ENCODE measurements at regions not wholly inside any gene's neighbourhood (a gene's known extent, or its start where the extent isn't known, plus 50 kb on each side); places are given as distances from the start of the nearest gene placed in this dataset.

DNA sequence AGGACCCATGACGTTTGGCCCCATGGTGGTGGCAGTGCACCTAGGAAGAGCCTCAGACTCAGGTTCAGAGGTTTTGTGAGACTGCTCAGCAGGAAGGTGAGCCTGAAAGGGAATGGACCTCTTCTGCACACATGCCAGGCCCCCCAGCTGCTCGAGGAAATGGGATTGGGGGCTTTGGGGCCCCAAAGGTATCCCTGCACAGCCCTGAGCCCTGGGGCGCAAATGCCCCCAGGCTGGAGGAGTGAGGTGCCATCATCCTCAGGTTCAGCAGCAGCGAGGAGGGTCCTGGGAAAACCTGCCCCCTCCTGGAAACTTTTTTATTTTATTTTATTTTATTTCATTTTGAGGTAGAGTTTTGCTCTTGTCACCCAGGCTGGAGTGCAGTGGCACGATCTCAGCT is 171.8 kb upstream of the MVB12B start:
- DNase-seq = no peak

DNA sequence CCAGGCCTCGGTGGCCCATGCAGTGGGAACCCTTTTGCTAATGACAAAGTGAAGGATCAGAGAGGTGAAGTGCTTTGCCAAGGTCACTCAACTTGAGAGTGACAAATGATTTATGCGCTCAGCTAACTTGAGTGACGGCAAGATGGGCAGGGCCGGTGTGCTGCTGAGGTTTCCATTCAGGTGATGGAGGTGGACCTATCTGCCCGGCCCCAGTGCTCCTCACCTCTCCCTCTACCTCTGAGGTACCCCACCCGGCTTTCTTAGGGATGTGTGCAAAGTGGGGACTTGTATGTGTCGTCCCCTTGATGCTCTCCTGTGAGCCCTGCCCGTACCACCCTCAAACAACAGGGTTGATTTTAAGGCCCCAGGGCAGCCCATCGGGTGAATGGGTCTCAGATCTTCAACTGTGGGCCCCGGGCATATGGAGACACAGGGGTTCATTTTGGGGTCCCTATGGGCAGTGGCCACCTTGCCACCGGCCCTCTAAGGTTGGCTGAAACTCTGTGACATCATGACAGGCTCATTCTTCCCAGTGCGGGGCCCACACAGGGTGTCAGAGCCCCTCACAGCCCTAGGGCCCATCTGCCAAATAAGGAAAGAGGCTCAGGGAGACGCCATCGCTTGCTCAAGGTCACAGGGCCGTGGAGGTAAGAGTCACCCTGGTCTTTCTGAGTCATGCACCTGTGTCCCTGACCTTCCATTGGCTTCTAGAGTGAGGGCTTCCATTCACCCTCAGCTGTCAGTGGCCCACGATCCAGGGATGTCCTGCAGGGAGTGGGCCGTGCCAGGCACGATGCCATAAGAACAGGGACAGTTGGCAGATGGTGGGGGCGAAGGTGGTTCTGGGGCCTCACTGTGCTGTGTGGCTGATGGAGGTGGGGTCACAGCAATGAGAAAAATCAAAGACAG is 170.6 kb upstream of the MVB12B start:
- DNase-seq = no peak

DNA sequence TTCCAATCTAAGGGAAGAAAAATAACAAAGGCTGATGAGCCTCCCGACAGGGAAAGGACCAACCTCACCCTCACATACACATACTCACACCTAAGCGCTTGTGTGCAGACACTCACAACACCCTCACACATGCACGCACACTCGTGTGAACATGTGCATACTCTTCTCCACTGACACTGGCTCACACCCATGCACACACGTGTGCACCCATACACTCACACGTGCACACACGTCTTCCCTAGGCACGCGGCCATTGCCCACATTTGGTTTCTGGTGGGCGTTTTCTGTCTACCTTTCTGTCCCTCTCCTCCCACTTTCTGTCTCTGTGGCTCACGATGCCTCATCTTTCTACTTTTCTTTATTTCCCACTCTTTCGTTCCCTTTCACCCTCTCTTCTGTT is 169.7 kb upstream of the MVB12B start:
- no peak for DNase-seq

DNA sequence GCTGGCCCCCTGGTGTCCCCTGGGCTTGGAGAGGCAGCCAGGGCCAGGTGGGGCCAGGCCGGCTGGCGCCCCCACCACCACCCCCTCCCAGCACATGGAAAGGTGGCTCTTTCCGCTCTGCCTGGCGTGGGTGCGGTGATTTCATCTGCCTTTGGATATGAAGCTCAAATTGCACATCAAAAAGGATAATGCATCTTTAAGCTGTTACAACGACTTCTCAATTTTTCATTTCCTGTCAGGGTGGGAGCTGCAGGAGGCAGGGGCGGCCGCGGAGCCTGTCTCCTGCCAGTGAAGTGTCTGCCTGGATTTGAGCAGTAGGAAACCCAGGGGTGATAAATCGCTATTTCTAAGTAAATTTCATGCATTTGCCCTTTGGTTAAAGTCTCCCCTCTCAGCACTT is 169.2 kb upstream of the MVB12B start:
- no peak for DNase-seq

DNA sequence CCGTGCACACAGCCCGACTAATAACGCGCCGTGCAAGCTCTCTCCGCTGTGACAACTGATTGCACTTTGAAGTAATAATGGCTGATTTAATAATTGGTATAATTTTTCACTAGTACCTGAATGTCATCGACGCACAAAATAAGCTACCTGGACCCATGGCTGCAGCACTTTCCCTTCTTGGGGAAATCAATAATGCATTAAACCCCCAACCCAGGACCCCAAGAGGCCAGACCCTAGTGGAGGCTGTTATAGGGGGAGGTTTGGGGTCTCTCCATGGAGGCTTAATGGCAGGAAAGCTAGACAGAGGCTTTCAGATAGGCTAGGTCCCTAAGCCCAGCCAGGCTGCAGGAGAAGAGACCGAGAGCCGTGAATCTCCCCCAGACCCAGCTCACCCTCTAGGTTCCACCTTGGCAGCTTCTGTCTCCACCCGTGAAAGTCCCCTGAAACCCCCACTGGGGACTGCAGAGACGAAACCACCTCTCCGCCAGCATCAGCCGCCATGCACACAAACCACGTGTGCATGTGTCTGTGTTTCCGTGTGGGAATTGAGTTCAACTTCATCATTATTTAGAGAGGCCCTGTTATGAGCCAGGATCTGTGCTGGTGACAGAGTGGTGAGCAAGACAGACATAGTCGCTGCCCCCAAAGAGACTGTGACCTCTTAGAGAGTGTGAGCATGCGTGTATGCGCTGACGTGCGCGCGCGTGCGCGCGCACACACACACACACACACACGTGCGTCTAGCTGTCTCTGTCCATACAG is 168.6 kb upstream of the MVB12B start:
- DNase-seq = no peak

DNA sequence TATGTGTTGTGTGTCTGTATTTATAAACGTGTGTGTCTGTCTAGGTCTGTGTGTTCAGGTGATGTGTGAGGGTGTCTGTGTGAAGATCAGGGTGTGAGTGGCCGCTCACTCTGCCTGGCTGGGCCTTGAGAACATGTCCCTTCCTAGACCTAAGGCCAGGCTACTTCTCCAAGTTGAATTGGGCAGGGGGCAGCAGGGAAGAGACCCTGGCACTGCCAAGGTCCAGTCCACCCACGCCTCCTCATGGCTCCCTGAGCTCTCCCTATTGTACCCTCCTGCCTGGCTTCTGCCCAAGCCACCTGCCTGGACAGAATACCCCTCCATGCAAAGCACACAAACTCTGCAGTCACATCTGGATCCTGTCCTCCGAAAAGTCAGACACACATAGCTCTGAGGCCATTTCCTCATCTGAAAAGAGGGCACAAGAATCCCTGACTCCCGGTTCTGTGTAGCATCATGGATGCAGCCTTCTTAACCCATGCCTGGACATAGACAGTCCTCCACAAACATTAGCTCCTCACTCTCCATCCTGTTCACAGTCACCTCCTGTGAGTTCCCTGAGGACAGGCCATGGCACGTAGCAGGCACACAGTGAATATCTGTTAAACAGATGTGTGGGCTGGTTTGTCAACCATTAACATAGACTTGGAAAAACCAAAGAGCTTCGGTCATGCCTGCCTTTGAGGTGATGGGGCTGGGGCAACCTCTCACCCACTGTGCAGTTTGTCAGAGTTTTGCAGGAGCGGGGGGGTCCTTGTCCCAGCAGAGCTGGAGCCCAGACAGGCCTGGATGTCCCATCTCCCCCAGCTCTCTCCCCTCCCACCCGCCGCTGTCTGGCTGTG is 167.8 kb upstream of the MVB12B start:
- no peak for DNase-seq

DNA sequence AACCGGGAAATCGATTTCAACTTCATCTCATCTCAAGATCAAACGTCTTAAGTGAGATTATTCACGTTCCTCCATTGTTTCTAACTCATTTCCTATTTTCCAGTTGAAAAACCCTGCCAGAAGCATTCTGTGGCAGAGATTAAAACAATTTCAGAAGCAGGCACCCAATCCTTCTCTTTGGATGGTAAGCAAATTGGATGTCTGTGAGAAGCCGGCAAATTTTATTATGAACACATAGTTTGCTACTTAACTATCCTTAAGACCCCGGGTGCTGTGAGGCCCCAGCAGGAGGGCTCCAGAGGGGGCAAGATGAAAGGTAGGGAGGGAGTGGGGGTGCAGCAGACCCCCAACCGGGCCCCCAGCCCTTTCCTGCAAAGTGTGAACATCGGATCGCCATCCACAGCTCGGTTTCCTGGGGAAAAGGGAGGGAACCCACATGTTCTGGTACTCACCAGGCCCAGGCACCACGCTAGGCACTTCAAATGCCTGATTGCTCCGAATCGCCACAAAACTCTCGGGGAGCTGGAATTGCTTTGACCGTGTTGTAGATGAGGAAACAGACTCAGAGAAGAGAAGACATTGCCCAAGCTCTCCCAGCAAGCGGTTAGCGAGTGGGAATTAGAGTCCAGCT is 167.1 kb upstream of the MVB12B start:
- no peak for DNase-seq

DNA sequence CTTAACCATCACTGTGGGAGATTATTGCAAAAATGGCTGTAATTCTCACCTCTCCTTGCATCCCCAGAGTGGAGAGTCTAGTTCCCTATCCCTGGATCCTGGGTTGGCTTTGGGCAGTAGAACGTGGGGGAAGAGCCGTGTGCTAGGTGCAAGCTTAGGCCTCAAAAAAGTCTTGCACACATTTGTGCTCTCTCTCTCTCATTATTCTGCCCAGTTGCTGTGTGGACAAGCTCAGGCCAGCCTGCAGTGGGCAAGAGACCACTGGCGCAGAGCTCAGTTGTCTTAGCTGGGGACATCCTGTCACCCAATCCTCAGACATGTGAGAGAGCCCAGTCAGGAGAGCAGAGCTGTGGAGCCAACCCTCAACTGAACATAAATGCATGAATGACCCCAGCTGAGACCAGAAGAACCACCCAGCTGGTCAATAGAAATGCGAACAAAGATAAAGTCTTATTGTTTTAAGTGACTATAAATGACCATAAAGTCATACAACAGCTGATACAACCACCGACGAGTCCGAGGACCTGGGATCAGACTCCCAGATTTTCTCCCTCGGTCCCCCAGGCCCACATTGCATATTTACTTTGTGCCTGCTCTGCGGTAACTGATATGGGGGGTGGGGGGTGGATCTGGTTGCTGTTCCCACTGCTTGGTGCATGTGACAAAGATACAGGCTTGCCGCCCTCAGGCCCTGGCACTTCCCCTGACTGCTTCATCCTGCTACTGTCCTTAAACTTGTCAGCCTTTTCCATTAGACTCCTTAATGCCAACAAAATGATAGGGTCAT is 166.4 kb upstream of the MVB12B start:
- no peak for DNase-seq

DNA sequence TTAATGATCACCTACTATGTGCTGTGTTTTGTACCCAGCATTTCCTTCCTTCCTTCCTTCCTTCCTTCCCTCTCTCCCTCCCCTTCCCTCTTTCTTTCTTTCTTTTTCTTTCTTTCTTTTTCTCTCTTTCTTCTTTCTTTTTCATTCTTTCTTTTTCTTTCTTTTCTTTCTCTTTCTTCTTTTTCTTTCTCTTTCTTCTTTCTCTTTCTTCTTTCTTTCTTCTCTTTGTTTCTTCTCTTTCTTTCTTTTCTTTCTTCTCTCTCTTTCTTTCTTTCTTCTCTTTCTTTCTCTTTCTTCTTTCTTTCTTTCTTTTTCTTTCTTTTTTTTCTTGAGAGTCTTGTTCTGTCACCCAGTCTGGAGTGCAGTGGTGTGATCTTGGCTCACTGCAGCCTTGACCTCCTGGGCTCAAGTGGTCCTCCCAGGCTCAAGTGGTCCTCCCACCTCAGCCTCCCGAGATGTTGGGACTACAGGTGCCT is 165.7 kb upstream of the MVB12B start:
- no peak for DNase-seq

DNA sequence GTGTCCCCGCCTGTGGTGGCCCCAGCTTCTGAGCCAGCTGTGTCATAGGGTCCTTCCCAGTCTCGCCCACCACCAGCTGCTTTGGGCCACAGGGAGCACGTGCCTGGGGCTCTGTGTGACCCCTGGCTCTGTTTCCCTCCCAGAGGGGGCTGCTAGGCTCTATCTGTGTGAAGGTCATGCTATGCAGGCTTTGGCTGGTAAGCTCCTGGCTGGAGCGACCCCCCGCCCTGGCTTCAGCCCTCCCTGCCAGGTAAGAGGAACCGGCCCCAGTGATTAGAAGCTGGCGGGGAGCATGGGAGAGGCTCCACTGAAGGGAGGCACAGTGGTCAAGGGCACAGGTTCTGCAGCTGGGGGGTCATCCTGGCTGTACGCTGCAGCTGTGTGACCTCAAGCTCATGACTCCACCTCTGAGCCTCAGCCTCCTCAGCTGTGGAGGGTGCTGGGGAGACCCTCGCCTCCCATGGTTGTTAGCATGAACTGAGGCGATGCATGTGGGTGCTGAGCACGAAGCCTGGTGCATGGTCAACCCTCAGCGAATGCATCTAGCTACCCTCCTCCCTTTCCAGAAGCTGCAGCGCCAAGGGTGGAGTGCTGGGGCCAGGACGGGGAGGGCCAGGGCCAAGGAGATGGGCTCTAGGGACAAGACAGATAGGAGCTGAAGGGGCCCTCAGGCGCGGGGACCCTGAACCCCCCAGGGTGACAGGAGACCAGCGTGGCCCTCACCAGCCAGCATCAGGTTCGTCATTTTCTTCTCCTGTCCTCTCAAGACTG is 163.8 kb upstream of the MVB12B start:
- DNase-seq = no peak

DNA sequence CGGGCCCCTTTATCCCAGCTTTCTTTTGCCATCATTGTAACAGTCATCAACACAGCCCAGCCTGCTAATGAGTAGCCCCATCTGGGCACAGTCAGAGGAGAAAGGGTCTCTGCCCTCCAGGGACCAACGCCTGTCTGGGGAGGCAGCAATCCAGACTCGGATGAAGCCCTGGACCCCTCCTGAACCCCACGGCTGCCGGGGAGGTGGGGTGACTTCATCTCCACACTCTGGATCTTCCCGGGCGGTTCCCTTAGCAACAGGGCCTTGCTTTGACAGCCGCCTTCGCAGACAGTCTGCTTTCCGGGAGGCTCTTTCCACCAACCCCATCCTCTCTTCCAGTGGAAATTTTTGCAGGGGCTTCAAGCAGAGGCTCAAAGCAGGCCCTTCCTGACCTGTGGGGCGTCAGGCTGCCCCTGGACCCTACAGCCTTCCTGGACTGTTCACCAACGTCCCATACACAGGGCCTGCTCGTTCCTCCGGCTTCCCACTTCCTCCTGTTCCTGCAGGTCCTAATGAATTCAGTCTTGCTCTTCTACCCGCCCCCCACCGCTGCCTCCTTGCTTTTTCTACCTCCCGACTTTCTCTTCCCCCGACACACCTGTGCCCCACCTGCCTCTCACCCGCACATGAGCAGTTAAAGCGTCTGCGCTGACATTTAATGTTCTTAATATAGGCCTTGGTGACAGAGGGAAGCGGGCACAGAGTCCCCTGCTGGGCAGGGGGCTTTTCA is 161.7 kb upstream of the MVB12B start:
- no peak for DNase-seq

DNA sequence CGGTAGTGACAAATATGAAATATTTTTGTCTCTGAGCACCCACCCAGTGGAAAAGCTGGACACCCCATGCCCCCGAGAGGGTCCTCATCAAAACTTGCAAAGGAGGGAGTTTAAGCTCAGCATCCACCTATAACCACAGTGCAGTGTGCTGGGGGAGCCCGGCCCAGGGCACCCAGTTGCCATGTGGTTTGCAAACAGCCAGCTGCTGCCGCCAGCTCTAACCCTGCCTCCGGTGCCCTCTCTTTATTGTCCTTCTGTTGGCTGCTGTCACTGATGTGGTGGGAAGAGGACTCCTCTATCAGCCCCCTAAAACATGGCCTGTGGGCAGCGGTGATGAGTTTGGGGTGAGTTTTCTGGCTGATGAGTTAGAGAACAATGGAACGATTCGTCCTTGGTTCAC is 160.9 kb upstream of the MVB12B start:
- no peak for DNase-seq

DNA sequence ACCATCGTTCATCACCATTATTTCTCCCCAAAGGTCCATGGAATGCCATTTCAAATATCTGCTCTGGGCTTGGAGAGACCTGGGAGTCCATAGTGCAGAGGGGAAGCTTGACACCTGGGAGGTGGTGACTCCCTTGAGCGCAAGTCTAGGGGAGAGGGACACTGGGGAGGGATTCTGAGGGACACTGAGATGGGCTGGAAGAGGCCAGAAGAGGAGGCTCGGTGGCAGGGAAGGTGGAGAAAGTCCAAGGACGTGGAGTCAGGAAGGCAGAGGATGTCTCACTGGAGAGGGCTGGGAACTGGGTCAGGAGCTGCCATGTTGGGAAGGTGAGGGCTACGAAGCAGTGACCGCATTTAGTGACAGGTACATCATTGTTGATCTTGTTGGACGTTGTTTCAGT is 160.3 kb upstream of the MVB12B start:
- no peak for DNase-seq

DNA sequence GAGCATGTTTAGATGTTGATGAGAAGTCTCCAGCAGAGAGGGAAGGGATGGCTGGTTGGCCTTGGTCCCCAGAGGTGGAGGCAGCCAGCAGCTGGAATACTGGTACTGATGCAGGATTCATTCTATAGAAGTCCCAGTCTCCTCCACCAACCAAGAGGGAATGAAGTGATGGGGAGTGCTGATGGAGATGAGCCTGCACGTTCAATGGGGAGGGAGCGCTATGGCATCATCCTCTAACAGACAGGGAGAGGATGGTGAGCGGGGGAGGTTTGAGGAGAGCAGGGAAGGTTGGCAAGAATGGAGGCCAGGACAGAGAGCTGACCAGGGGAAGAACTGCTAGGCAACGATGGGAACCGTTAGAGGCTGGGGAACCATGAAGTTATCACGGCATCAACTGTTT is 159.8 kb upstream of the MVB12B start:
- no peak for DNase-seq

DNA sequence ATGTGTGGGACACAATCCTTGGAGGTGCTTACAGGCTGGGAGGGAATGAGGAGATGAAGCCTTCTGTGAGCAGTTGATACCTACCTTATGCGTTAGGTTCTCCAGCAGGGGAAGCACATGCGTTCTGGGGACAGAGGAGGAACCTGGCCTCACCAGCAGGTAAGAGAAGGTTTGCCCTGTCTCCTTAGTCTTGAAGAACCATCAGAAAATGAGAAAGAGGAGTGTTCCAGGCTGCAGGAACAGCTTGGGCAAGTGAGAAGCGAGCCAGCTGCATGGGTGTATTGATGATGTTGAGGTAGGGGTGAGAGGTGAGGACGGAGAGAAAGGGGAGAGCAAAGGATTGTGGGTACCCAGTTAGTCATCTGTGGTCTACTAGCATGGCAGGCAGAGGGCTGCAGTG is 156.9 kb upstream of the MVB12B start:
- no peak for DNase-seq

DNA sequence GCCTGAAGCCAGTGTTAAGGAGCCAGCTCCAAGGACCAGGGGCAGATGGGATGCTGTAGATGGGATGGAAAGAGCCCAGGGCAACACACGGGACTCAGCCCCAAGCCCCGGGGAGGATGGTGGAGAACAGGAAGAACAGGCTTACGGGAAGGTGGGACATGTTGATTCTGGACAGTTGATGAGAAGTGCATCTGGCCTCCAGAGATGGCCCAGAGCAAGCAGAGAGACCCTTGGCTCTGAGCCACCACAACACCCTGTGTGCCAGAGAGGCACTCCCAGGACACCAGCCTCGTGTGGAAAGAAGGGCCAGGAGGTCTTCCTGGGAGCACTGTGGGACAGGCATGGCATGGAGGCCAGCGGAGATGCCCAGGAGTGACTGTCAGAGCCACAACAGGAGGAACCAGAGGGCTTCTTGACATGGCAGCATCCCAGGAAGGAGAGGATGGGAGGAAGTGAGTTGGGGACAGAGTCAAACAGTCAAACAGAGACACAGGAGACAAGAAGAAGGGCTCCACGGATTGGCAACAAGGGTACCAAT is 156.3 kb upstream of the MVB12B start:
- no peak for DNase-seq

DNA sequence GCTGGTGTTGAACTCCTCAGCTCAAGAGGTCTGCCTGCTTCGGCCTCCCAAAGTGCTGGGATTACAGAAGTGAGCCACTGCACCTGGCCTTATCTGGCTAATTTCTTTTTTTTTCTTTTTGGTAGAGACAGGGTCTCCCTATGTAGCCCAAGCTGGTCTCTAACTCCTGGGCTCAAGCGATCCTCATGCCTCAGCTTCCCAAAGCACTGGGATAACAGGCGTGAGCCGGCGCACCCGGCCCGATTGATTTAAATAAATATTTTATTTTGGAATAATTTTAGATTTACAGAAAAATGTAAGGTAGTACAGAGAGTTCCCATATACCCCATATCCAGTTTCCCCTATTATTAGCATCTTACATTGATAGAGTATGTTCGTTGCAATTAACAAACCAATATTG is 155.0 kb upstream of the MVB12B start:
- no peak for DNase-seq

DNA sequence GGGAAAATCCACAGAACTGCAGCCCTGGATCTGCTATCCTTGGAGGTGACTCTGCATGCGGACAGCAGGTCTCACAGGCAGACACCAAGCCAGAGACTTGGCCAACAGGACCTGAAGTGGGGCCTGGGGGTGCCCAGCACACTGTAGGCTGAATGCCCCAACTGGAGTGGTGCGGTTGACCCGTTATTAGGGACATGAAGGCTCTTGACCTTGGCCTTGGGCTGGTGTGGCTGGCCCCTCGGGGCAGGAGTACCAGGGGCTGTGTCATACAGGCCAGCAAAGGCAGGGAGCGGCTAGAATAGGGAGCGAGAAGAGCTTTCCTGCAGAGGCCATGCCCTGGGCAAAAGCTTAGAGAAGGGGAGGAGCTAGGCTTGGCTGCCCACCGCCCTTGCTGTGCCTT is 153.2 kb upstream of the MVB12B start:
- no peak for DNase-seq

DNA sequence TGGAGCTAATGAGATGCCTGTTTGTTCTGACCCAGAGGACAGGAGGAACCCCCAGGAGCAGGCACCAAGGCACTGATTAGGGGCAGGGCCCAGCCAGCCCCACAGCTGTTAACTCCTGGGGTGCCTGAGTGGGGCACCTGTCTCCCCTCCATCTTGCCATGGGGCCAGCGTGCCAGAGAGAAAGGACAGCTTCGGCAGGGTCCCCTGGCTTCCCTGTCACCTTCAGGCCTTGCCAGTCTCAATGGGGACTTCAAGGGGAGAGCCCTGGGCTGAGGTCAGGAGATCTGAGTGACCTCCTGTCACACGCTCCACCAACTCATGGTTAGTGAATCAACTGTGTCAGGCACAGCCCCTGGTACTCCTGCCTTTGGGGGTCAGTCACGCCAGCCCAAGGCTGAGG is 152.7 kb upstream of the MVB12B start:
- DNase-seq = no peak

DNA sequence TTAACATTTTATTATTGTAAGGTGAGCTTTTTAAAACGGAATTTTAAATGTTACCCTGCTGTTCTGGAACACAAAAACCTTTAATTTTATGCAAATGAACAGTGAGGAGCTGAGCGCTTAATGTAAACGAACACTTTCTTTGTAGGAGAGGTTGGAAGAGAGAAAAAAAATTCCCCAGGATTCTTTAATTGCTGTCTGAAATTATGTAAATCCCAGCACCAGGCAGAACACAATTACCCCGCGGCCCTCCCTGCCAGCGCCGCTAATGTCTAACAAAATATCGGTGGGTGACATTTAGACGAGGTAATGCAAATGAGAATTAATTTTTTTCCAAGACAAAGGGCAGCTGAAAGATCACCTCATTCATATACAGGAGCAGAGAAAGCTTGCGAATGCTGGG is 143.4 kb upstream of the MVB12B start:
- DNase-seq = no peak

All from T-helper 1 cell (primary cell).